Heart left ventricle (tissue), 13 donors: ENCODE measurements at regions not wholly inside any gene's neighbourhood (a gene's known extent, or its start where the extent isn't known, plus 50 kb on each side); places are given as distances from the start of the nearest gene placed in this dataset.

ENCODE experiments used
- POLR2A ChIP-seq, 2 donors: fragments of 450-650 bp; IDR thresholded peaks; one replicate each; pipeline ENCODE4 v1.6.1; 2017; ENCODE audit warnings: antibody characterized with exemption in 2 of 2, mild to moderate bottlenecking in 2 of 2, moderate library complexity in 2 of 2
- TF ChIP-seq, protein P1 (sequence below), 12 donors: fragments of 200-600 bp; sonication (generic) in 4 of 12; IDR thresholded peaks; one replicate each; pipeline versions ENCODE4 v1.5.0 to v1.8.0; 2018 to 2022; ENCODE audit warnings: antibody characterized with exemption in 12 of 12, mild to moderate bottlenecking in 5 of 12
- donor health status: ischemic (EF 13 %, LVEDD 7.1; RV severe dilation, severe dysfunction).
- donor health status: DM: no; HTN: yes; CAD: no.
- donor health status: DM: no; HTN: no; CAD: no.
- donor health status: ischemic (EF 25% LVEDD 6.9; RV normal size, moderate dysfunction).
- donor health status: ischemic (EF 25% LVEDD 5.7; RV mildly dilated, moderate dysfunction).
- donor health status: ischemic (EF 35%, LVEDD 5.7; RV mildly dilated, moderate dysfunction).
- donor health status: nonischemic (EF 11% LVEDD 7.7; RV severe dilation, severe dysfunction).
- donor health status: DM: yes; HTN: yes; CAD: no.
- donor health status: PGD.
- donor health status: ischemic (EF 29% LVEDD 5.4; RV normal size, mild dysfunction).
- donor health status: nonischemic (EF 23%, LVEDD 6.1; RV moderate dilation, normal function).

DNA sequence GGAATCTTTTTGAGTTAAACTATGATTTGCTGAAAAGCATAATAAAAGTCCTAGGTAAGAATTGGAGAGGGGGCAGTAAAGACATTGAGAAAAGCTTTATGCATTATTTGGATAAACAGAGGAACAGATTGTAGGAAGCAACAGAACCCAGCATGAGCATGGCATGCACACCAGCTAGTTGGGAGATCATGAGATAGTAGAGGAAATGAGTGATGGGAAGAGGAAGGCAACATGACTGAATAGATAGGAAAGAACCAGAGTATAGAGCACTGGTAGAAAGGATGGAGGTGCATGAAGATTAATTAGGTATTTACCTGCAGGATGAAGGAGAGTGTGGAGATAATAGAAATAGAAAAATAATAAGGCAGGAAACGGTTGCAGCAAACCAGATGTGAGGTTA lies 248.5 kb upstream of the LMO3 start:
- TF ChIP-seq, protein P1, sequence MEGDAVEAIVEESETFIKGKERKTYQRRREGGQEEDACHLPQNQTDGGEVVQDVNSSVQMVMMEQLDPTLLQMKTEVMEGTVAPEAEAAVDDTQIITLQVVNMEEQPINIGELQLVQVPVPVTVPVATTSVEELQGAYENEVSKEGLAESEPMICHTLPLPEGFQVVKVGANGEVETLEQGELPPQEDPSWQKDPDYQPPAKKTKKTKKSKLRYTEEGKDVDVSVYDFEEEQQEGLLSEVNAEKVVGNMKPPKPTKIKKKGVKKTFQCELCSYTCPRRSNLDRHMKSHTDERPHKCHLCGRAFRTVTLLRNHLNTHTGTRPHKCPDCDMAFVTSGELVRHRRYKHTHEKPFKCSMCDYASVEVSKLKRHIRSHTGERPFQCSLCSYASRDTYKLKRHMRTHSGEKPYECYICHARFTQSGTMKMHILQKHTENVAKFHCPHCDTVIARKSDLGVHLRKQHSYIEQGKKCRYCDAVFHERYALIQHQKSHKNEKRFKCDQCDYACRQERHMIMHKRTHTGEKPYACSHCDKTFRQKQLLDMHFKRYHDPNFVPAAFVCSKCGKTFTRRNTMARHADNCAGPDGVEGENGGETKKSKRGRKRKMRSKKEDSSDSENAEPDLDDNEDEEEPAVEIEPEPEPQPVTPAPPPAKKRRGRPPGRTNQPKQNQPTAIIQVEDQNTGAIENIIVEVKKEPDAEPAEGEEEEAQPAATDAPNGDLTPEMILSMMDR (IDR thresholded peaks at IDR 0.05) = no peak
- TF ChIP-seq POLR2A (IDR thresholded peaks at IDR 0.05) = no peak
